ENCODE measurements at regions not wholly inside any gene's neighbourhood (a gene's known extent, or its start where the extent isn't known, plus 50 kb on each side); places are given as distances from the start of the nearest gene placed in this dataset.

- Histone ChIP-seq H3K27me3 (replicated peaks) (no peaks in the 10 kb centered on the region), H3K36me3 (replicated peaks) (no peaks in the 10 kb centered on the region), H3K27ac (no peak overlapping the region), H3K4me3 (ENCODE audit: low read depth, low read length) (no peak overlapping the region)
- no peak for DNase-seq
- in situ Hi-C loops (cut with HindIII; ENCODE audit: low pct_ligation_motif_present, low sequenced_read_pairs), result no loop called here
- TF ChIP-seq, protein P1, sequence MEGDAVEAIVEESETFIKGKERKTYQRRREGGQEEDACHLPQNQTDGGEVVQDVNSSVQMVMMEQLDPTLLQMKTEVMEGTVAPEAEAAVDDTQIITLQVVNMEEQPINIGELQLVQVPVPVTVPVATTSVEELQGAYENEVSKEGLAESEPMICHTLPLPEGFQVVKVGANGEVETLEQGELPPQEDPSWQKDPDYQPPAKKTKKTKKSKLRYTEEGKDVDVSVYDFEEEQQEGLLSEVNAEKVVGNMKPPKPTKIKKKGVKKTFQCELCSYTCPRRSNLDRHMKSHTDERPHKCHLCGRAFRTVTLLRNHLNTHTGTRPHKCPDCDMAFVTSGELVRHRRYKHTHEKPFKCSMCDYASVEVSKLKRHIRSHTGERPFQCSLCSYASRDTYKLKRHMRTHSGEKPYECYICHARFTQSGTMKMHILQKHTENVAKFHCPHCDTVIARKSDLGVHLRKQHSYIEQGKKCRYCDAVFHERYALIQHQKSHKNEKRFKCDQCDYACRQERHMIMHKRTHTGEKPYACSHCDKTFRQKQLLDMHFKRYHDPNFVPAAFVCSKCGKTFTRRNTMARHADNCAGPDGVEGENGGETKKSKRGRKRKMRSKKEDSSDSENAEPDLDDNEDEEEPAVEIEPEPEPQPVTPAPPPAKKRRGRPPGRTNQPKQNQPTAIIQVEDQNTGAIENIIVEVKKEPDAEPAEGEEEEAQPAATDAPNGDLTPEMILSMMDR (IDR thresholded peaks at IDR 0.05; ENCODE audit: low read depth, low read length, missing control alignments), result no peak
Measured at GRCh38 chr1:17991996-17992395, 115.6 kb upstream of the IGSF21 start.

GRCh38 chr1:17992800-17993199 is 114.8 kb upstream of the IGSF21 start:
- TF ChIP-seq, protein P1 (IDR thresholded peaks at IDR 0.05; ENCODE audit: low read depth, low read length, missing control alignments), result no peak
- H3K27ac ChIP-seq, result no peak overlapping the region
- no peaks in the 10 kb centered on the region for H3K27me3 ChIP-seq (replicated peaks)
- DNase-seq, result no peak
- H3K4me3 ChIP-seq (ENCODE audit: low read depth, low read length), result no peak overlapping the region
- no peaks in the 10 kb centered on the region for H3K36me3 ChIP-seq (replicated peaks)
- in situ Hi-C loops (cut with HindIII; ENCODE audit: low pct_ligation_motif_present, low sequenced_read_pairs), result no loop called here

DNA sequence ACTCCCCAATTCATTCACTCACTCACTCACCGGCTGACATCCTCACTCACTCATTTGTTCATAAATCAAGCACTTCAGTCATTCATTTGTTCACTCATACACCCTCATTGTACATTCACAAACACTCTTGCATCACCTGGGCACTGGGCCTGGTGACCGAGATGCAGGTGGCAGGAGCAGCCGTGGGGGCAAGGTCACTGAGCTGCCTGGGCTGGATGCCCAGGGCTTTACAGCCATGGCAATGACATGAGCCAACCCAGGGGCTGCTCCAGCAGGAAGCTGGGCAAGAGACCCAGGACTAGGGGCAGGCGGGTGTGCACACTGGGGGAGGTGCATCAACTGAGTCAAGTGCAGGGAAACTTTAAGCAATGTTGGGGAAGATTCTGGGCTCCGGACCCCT is 113.6 kb upstream of the IGSF21 start:
- no peak for DNase-seq
- no peaks in the 10 kb centered on the region for H3K36me3 ChIP-seq (replicated peaks)
- in situ Hi-C loops (cut with HindIII; ENCODE audit: low pct_ligation_motif_present, low sequenced_read_pairs), result no loop called here
- no peak overlapping the region for H3K27ac ChIP-seq
- no peaks in the 10 kb centered on the region for H3K27me3 ChIP-seq (replicated peaks)
- TF ChIP-seq, protein P1 (IDR thresholded peaks at IDR 0.05; ENCODE audit: low read depth, low read length, missing control alignments), result no peak
- no peak overlapping the region for H3K4me3 ChIP-seq (ENCODE audit: low read depth, low read length)

GRCh38 chr1:17995480-17995879 is 112.1 kb upstream of the IGSF21 start:
- Histone ChIP-seq H3K36me3 (replicated peaks) (no peaks in the 10 kb centered on the region), H3K27me3 (replicated peaks) (no peaks in the 10 kb centered on the region), H3K4me3 (ENCODE audit: low read depth, low read length) (no peak overlapping the region), H3K27ac (no peak overlapping the region)
- no peak for DNase-seq
- TF ChIP-seq, protein P1 (IDR thresholded peaks at IDR 0.05; ENCODE audit: low read depth, low read length, missing control alignments), result no peak
- in situ Hi-C loops (cut with HindIII; ENCODE audit: low pct_ligation_motif_present, low sequenced_read_pairs), result no loop called here

- Histone ChIP-seq H3K27me3 (replicated peaks) (no peaks in the 10 kb centered on the region), H3K4me3 (ENCODE audit: low read depth, low read length) (no peak overlapping the region), H3K36me3 (replicated peaks) (no peaks in the 10 kb centered on the region), H3K27ac (no peak overlapping the region)
- DNase-seq, result no peak
- in situ Hi-C loops (cut with HindIII; ENCODE audit: low pct_ligation_motif_present, low sequenced_read_pairs), result no loop called here
- TF ChIP-seq, protein P1 (IDR thresholded peaks at IDR 0.05; ENCODE audit: low read depth, low read length, missing control alignments), result no peak
Measured at GRCh38 chr1:17998889-17999288, 108.7 kb upstream of the IGSF21 start.

DNA sequence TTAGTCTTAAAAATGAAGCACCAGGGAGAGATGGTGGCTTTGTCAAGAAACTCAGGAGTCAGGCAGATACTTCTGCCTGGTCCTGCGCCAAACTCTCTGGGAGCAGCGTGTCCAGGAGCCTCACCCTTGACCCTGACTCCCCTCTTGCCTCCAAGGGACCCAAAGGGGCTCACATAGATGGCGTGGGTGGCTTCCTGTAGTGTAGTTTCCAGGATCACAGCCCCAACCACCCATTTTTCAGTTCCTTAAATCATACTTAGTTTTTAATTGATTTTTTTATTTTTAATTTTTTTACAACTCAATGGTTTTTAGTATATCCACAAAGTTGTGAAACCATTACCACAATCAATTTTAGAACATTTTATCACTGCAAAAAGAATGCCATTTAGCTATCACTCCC is 107.7 kb upstream of the IGSF21 start:
- H3K27ac ChIP-seq, result no peak overlapping the region

More for the DNA sequence above, 107.7 kb upstream of the IGSF21 start:
- no peak for DNase-seq
- in situ Hi-C loops (cut with HindIII; ENCODE audit: low pct_ligation_motif_present, low sequenced_read_pairs), result no loop called here
- no peaks in the 10 kb centered on the region for H3K27me3 ChIP-seq (replicated peaks)
- TF ChIP-seq, protein P1 (IDR thresholded peaks at IDR 0.05; ENCODE audit: low read depth, low read length, missing control alignments), result no peak
- H3K36me3 ChIP-seq (replicated peaks), result no peaks in the 10 kb centered on the region
- no peak overlapping the region for H3K4me3 ChIP-seq (ENCODE audit: low read depth, low read length)

All from brain microvascular endothelial cell (primary cell).